Esophagus muscularis mucosa (tissue), 4 donors: ENCODE measurements at regions not wholly inside any gene's neighbourhood (a gene's known extent, or its start where the extent isn't known, plus 50 kb on each side); places are given as distances from the start of the nearest gene placed in this dataset.
A peak's percentile ranks its signal among the peaks of the same experiment; 100 is the strongest.

ENCODE experiments used
- DNase-seq: peaks from one replicate; pipeline ENCODE4 v3.0.0-alpha.2; 2017; ENCODE audit errors: extremely low spot score
- H3K27ac ChIP-seq, 4 donors: fragments of 200-600 bp; sonication (generic); replicated peaks in 1 of 4; 1 replicate in 3 of 4; 2 replicates in 1 of 4; pipeline ENCODE4 v1.5.1; 2016 to 2019; ENCODE audit warnings: mild to moderate bottlenecking in 1 of 4
- H3K27me3 ChIP-seq, 4 donors: fragments of 200-600 bp; sonication (generic); one replicate each; pipeline versions ENCODE4 v1.5.1 to v1.6.0; 2016 to 2019
- H3K36me3 ChIP-seq, 4 donors: fragments of 200-600 bp; sonication (generic); one replicate each; pipeline ENCODE4 v1.5.1; 2016 to 2019
- H3K4me1 ChIP-seq, 4 donors: fragments of 200-600 bp; sonication (generic); one replicate each; pipeline ENCODE4 v1.5.1; 2016 to 2019
- H3K4me3 ChIP-seq, 4 donors: fragments of 200-600 bp; sonication (generic); 1 replicate in 2 of 4; 2 replicates in 2 of 4; pipeline ENCODE4 v1.5.1; 2016 to 2019; ENCODE audit warnings: mild to moderate bottlenecking in 4 of 4, moderate library complexity in 1 of 4
- H3K9me3 ChIP-seq, 4 donors: fragments of 200-600 bp; sonication (generic); 1 replicate in 3 of 4; 2 replicates in 1 of 4; pipeline ENCODE4 v1.5.1; 2016 to 2019
- CTCF ChIP-seq, 3 experiments: fragments of 200-600 bp in 2 of 3; fragments of 450-650 bp in 1 of 3; sonication (generic) in 2 of 3; IDR thresholded peaks; one replicate each; pipeline ENCODE4 v1.5.1; 2017 to 2019; ENCODE audit warnings: antibody characterized with exemption in 3 of 3, mild to moderate bottlenecking in 2 of 3, moderate library complexity in 1 of 3
- EP300 ChIP-seq: sonication (generic); formaldehyde crosslinking; IDR thresholded peaks from one replicate; pipeline ENCODE4 v1.6.1; 2017; ENCODE audit warnings: antibody characterized with exemption
- POLR2A ChIP-seq: fragments of 450-650 bp; IDR thresholded peaks from one replicate; pipeline ENCODE4 v1.6.1; 2017; ENCODE audit warnings: antibody characterized with exemption, moderate library complexity, mild to moderate bottlenecking, low read depth
- POLR2AphosphoS5 ChIP-seq, 2 donors: sonication (generic); formaldehyde crosslinking; IDR thresholded peaks; one replicate each; pipeline ENCODE4 v1.6.1; 2017; ENCODE audit warnings: antibody characterized with exemption in 2 of 2
- WGBS: methylation state at CpG from one replicate; pipeline ENCODE4 v1.1.5; 2018; 5-methylcytosine and 5-hydroxymethylcytosine counted together
- intact Hi-C: fragments of 100-400 bp; cut with DNase I; formaldehyde crosslinking; loops from one replicate; pipeline ENCODE4 v1.15.1; 2023

DNA sequence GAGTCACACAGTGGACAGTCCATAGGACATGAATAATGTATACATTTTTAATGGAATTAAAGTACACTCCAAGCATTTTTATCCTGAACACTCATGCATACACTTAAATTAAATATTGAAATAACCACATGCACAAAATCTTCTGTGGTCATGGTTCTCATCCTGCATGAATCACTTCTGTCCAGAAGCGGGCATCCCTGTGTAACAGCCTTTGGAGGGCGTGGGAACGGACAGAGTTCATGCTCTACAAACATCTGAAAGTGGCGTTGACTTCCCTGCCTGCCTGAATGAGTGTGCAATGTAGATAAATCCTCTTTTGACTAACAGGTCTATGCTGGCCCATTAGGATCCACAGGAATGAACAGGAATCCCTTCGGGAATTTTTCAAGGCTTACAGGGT, 780.2 kb downstream of the BRD1 start:
- no peak for DNase-seq
- Histone ChIP-seq H3K4me1 (peaks cover 0 to 3% (median 0%) of the 10 kb centered on the region in 4 donors), H3K27ac (no peak overlapping the region), H3K27me3 (peaks cover 0 to 61% (median 0%) of the 10 kb centered on the region in 4 donors), H3K36me3 (no peaks in the 10 kb centered on the region), H3K9me3 (no peaks in the 10 kb centered on the region), H3K4me3 (no peak overlapping the region)
- WGBS: 65% methylated on average over 5 of the region's 5 CpGs
- TF ChIP-seq EP300 (no peak), CTCF (IDR thresholded peaks at IDR 0.05) (no peak), POLR2AphosphoS5 (IDR thresholded peaks at IDR 0.05) (no peak), POLR2A (no peak)
- intact Hi-C loops: no loop called here

- intact Hi-C loops: no loop called here
Measured at GRCh38 chr22:49046546-49047361, 780.9 kb downstream of the BRD1 start.

DNA sequence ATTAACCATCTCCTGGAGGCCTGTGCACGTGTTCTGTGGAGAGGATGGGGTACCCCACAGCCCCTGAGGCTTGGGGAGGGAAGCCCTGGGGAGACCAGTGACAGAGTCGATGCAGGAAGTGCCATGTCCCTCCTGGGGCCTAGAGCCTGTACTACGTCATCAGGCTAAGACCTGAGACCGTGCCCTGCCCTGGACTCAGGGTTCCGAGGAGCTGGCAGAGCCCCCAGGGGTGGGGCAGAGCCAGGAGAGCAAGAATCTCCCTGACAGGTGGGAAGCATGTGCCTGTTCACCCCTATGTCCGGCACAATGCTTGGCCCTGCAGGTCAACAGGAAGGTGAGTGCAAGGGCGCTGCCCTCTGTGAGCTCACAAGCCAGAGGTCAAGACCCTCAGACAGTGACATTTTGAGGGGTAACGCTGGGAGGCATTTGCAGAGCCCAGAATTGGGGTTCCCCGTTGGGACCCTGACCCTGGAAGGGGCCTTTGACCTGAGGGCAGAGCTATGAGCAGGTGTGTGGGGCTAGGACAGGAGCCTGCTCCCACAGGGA, 781.6 kb downstream of the BRD1 start:
- intact Hi-C loops: no loop called here
- no peak for DNase-seq
- TF ChIP-seq EP300 (no peak), CTCF (IDR thresholded peaks at IDR 0.05) (no peak), POLR2AphosphoS5 (IDR thresholded peaks at IDR 0.05) (no peak), POLR2A (no peak)
- 35% methylated on average over 9 of the region's 9 CpGs for WGBS
- no peaks in the 10 kb centered on the region for H3K36me3 ChIP-seq
- no peak overlapping the region for H3K27ac ChIP-seq
- peaks cover 0 to 61% (median 0%) of the 10 kb centered on the region in 4 donors for H3K27me3 ChIP-seq
- peaks cover 0 to 3% (median 0%) of the 10 kb centered on the region in 4 donors for H3K4me1 ChIP-seq
- no peak overlapping the region for H3K4me3 ChIP-seq
- no peaks in the 10 kb centered on the region for H3K9me3 ChIP-seq

More at GRCh38 chr22:49046546-49047361, 780.9 kb downstream of the BRD1 start:
- no peaks in the 10 kb centered on the region for H3K36me3 ChIP-seq
- peak in 2 of 3 experiments; percentile 13 to 21 for TF ChIP-seq CTCF (IDR thresholded peaks at IDR 0.05)
- no peak for TF ChIP-seq POLR2A
- no peak for DNase-seq
- H3K9me3 ChIP-seq: no peaks in the 10 kb centered on the region
- no peak overlapping the region for H3K4me3 ChIP-seq
- no peak overlapping the region for H3K27ac ChIP-seq
- peaks cover 0 to 3% (median 0%) of the 10 kb centered on the region in 4 donors for H3K4me1 ChIP-seq
- 63% methylated on average over 13 of the region's 17 CpGs for WGBS
- peaks cover 0 to 59% (median 0%) of the 10 kb centered on the region in 4 donors for H3K27me3 ChIP-seq

GRCh38 chr22:49045276-49045675, 782.4 kb downstream of the BRD1 start:
- 55% methylated on average over 12 of the region's 12 CpGs for WGBS
- TF ChIP-seq CTCF (IDR thresholded peaks at IDR 0.05) (no peak), POLR2AphosphoS5 (IDR thresholded peaks at IDR 0.05) (no peak), POLR2A (no peak), EP300 (no peak)
- intact Hi-C loops: no loop called here
- no peak overlapping the region for H3K27ac ChIP-seq
- H3K27me3 ChIP-seq: peaks cover 0 to 69% (median 0%) of the 10 kb centered on the region in 4 donors
- DNase-seq: no peak
- no peaks in the 10 kb centered on the region for H3K36me3 ChIP-seq
- H3K4me1 ChIP-seq: peaks cover 0 to 3% (median 0%) of the 10 kb centered on the region in 4 donors
- no peaks in the 10 kb centered on the region for H3K9me3 ChIP-seq
- no peak overlapping the region for H3K4me3 ChIP-seq
